NT2/D1 (cell line): ENCODE measurements at regions not wholly inside any gene's neighbourhood (a gene's known extent, or its start where the extent isn't known, plus 50 kb on each side); places are given as distances from the start of the nearest gene placed in this dataset.
"Not testable (repeated sequence)": the region's sequence is repeated elsewhere in the genome, so short reads cannot be mapped to it uniquely, and the experiment has no call there.

Experiments
- SUZ12 ChIP-seq: IDR thresholded peaks from 2 replicates; pipeline ENCODE4 v1.6.1; 2011; ENCODE audit not compliant: insufficient read length, insufficient read depth; ENCODE audit errors: extremely low read depth
- YY1 ChIP-seq: IDR thresholded peaks from 2 replicates; pipeline ENCODE4 v1.6.1; 2011; ENCODE audit not compliant: insufficient read length, insufficient read depth
- ZNF274 ChIP-seq: IDR thresholded peaks from 2 replicates; pipeline ENCODE4 v1.6.1; 2011; ENCODE audit warnings: mild to moderate bottlenecking, low read depth, low read length

GRCh38 chr15:24509714-24510113 is 165.9 kb upstream of the NPAP1 start:
- TF ChIP-seq SUZ12, ZNF274, YY1: not testable (repeated sequence)
